GM19324 (cell line): ENCODE measurements at regions not wholly inside any gene's neighbourhood (a gene's known extent, or its start where the extent isn't known, plus 50 kb on each side); places are given as distances from the start of the nearest gene placed in this dataset.

Experiments used
- ATAC-seq: cut with Tn5 transposase; IDR thresholded peaks from one replicate; pipeline ENCODE4 v1.9.1; 2021; ENCODE audit warnings: mild to moderate bottlenecking, moderate library complexity; ENCODE audit not compliant: unreplicated experiment, low FRiP score

DNA sequence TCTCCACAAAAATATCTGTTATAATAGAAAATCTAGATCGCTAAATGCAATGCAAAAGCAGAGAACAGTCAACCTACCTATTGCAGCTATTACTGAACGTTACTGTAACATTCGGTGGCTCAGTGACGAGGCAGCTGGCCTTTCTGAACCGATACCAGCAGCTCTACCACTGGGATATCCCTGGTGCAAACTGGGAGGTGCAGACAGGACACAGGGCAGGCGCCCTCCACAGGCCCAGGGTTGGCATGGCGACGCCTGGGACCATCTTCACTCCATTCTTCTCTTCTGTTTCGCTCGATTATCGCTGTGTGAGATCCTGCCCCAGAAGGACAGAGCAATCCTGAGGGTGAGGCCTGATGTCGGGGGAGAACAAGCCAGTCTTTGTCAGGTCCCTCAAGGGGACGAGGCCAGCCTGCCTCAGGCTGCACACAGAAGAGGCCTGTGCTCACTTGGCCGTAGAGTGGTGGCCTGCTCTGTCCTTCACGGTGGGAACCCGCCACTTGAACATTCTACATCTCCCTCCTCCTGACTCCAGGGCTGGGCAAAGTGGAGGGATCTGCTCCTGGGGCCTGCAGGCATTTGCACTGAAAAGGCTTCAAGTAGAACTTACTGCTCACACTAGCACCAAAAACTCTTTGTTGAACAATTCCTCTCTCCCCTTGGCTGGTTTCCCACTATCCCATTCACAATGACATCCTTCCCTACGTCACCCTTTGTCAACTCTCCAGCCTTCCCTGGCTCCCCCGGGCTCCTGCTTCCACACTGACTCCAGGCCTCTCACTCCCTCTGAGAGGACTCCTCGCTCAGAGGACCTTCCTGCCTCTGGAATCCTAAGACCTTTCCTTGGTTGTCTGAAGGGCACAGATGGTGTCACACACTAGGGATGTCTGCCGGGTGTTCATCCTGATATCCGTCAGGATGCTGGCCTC, 49.7 kb downstream of the CYRIA start:
- ATAC-seq: no peak

DNA sequence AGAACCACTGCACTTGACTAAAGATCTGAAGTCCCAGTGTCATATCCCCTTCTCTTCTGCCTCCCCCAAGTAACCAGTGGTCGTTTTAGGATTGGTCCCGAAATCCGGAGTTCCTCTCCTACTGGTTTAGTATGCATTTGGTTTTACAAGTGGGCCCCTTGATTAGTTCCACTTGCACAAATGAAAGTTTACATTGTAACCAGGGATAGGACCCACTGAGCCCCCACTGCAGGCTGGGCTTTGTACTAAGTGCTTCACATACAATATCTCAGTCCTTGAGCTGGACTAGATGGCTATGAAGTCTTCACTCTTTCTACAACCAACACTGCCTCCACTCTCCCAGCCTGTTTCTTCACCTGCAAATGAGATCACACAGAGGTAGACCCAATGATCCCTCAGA, 50.4 kb downstream of the CYRIA start:
- ATAC-seq: no peak

DNA sequence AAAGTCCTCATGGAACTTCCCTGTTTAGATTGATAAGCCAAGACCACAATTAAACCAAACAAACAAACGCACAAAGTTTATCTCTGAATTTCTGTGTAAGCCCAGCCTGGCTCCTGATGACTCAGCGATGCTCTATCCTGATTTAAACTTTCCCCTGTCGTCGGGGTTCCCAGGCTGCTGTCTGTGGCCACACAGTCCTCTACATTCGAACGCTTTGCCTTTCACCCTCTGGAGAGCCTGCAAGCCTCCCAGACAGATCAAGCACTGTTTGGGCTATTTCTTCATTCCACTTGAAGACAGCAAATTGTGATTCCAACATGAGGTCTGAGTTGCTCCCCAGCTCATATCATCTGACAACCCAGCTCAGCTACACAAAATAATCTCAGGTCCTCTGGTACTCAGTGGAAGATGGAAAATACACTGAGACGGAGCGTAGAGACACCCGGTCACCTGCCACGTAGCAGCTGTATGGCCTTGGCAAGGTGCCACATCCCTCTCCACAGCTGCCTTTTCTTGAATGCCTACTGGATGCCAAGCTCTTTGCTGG, 51.2 kb downstream of the CYRIA start:
- ATAC-seq: no peak

DNA sequence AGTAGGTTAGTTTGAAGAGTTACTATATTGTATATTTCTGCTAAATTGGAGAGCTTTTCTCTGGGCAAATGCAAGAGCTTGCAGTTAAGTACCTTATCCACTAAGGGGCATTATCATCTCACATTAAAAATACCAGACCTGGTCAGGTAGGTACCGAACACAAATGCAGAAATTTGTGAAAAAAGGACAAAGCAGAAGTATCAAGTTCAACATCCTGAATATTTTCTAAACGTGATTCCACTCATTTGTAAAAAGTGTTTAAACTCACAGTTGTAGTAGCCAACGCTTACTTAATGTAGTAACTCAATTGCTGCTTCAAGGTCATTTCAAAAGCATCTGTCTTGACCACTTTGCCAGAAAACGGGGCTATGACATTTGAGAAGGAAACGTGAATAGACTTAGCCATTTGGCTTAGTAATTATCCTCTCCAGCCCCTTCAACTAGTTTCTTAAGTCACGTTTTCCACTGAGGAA, 52.1 kb downstream of the CYRIA start:
- no peak for ATAC-seq

DNA sequence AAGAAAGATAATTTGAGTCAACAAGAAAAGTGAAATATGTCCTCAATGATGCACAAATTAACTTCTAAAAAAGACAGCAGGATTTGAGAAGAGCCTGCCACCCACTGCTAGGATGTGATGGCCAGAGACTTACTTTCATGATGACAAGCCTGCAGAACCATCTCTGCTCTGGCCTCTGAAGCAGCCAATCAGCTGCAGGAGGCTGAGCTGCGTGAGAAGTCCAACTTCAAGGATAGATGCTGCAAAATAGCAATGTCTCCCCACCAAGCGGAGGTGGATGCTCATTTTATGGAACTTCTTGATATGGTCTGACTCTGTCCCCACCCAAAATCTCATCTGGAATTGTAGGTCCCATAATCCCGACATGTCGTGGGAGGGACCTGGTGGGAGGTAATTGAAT, 53.1 kb downstream of the CYRIA start:
- no peak for ATAC-seq

DNA sequence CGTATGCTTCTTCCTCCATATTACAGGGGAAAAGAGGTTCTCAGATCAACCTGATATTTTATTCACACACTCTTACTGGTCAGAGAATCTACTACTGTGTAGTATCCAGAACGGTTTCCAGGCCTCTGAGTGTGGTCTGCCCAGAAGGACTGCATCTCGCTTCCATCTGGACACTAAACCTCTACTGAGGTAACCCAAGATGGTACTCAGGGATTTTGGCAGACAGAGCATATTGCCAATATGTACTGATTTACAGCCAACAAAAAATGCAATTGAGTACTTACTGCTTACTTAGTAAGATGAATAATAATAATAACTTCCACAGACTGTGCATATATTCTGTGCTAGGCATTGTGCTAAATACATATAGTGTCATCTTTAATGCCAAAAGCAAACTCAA, 55.8 kb downstream of the CYRIA start:
- no peak for ATAC-seq

DNA sequence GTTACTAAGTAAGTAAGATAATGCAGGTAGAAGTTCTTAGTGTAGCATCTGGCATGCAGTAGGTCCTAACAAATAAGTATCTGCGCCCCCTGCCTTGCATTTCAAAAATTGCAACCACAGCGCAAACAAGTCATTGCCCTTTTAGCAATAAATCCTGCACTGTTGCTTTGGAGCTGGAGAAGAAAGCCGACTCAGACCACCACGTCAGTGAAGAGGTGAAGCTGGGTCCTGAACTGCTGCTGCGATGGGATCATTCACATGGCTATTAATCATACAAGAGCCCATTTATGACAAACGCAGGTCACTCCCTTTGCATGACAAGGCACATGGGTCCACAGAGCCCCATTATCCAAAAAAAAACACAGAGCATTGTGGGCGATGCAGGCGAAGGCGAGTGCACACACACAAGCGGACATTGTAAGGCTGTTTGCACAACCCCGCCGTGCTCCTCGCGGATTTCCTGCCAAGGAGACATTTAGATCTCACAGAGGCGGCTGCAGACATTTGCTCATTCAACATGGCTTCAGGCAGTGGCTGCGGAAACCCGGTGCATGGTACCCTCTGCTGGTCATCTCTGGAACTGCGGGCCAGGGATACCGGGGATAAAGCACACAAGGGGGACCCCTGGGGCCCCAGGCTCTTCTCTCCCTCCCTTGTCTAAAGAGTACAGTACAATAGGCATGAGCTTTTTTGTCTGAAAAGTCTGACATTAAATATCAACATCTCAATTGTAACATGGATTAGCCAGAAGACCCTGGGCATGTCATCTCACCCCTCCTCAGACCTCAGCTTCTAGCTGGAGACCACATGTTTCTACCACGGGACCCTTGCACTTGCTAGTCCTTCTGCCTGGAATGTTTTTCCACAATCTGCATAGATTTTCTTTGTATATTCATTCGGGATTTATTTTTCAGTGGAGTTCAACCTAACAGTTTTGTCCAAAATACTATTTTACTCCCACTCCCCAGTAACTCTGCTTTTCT, 56.7 kb downstream of the CYRIA start:
- ATAC-seq: peak; percentile 87

DNA sequence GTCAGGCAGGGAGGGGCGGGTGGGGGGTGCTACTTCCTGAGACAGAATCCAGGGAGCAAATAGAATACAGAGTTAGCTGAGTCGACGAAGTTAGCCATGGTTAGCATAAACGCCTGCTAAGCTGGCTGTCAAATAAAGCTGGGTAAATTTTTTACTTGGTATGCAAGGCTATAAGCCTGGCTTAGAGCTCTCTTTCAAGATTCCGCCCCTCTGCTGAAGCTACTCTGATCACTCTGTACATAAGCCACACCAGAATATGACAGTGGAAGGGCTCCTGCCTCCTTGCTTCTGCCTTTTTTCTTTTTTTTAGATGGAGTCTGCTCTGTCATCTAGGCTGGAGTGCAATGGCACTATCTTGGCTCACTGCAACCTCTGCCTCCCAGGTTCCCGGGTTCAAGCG, 58.3 kb downstream of the CYRIA start:
- ATAC-seq: no peak

DNA sequence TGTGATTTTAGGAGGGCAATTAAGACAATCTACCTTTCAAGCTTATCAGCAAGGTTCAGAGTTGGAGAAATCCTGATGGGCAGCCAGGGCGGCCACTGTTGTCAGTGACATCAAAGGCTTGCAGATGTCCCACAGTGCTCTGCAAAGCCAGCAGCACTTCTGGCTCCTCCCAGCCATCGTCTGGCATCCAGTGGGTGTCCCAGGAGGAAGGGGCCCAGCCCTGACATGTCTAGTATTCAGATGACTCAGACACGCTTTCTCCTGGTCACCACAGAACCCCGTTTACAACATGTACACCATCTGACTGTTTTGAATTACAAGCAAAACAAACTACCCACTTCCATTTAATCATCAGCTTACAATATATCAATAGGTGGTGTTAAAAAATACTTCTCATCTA, 61.4 kb downstream of the CYRIA start:
- no peak for ATAC-seq

DNA sequence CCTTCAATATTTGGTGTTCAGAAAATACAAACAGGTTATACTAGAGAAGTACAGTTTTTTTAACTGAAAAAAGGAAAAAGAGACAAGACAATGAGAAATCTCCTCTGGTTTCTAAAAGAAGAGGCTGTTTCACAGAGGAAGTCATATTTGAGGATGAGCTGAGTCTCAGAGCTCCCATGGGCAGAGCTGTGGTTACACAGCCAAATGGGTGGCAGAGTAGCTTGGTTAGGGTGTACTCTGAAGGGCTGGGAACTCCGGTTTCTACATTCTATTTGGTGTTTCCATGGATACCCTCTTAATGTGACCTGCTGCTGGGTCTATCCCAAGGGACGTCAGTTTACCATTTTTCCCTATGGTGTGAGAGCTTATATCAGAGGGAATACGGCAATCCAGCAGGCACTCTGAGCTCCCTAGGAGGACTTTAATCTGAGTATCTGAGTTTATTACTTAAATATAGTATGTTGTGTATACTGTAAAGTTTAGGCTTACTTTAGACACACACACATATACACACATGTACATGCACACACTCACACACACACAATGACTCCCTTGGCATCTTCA, 74.2 kb downstream of the CYRIA start:
- no peak for ATAC-seq

DNA sequence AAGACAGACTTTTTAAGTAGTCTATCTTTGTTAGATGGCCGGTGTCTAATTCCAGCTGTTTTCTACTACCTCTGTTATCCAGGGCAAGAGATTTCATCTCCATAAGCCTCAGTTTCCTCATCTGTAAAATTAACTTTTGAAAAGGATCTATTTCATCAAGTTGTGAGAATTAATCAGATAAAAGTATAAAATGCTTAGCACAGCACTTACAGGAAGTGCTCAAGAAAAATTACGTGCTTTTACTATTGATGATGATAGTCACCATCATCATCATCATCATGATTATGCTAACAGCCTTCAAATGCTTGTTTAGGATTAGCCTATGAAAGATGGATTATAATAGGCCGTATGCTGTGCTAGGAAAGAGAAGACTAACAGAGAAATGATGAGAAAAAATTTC, 76.2 kb downstream of the CYRIA start:
- ATAC-seq: no peak

DNA sequence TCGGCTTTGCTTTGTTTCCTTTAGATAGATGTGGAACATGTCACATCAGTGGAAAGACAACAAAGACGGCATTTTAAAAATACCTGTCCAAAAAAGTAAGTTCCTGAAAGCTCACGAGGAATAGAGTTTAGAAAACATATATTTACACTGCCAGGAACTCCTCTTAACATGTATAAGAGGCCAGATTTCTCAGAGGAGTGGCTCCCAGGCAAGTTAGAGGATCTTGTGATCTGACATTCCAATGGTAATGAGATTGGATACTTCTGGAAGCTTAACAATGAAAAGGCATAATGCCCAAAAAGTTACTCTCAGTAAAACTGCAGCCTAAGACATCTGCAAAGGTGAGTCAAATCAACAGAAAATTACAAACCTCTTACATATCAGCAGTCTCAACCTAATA, 77.1 kb downstream of the CYRIA start:
- ATAC-seq: no peak

DNA sequence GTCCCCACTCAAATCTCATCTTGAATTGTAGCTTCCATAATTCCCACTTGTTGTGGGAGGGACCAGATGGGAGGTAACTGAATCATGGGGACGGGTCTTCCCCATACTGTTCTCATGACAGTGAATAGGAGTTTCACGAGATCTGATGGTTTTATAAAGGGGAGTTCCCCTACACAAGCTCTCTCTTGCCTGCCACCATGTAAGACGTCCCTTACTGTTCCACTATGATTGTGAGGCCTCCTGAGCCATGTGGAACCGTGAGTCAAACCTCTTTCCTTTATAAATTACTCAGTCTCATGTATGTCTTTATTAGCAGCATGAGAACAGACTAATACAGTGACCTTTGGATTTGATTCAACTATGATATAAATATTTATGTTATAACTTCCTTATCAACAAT, 78.0 kb downstream of the CYRIA start:
- no peak for ATAC-seq

DNA sequence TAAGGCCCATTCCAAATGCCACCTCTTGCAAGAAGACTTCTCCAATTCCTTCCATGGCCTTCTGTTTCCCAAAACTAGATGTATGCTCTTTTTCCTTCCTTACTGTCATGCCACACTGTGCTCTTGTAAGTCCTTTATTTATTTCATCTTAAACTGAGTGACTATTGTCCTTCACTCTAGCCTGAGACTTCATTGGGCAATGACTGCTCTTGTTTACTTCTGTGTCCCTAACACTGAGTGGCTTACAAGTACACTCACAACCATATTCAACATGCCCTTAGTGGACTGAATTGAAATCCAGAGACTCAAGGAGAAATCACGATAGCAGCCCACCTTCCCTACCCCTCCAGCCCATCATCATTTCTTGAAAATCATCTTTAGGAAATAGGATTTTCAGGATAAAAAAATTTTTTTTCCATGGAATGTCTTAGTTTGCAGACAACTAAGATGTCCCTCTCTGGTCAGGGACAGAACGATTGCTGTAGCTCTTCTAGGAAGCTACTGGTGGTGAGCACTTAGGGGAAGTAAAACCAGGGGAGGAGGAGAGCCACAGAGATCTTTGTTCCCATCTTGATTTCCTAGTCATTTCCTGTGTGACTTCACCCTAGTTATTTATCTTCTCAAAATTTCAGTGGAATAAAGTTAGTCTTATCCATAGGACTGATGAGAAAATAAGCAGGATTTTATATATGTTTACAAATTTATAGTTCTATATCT, 80.7 kb downstream of the CYRIA start:
- no peak for ATAC-seq

DNA sequence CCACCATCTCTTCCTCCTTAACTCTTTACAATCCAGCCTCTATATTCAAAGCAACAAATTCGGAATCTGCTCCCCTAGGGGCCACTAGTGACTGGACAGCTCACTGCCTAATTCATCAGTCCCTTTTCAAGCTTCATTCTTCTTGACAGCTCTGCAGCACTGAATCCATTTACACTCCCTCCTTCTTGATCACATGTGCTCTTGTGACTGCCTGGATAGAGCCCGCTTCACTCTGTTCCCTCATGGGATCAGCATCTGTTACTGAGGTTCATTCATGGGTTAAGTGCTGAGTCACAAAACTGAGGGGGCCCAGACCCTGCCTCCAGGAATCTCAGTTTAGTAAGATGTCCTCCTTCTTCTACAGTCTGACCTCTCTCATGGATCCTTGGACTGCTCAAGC, 81.5 kb downstream of the CYRIA start:
- no peak for ATAC-seq

DNA sequence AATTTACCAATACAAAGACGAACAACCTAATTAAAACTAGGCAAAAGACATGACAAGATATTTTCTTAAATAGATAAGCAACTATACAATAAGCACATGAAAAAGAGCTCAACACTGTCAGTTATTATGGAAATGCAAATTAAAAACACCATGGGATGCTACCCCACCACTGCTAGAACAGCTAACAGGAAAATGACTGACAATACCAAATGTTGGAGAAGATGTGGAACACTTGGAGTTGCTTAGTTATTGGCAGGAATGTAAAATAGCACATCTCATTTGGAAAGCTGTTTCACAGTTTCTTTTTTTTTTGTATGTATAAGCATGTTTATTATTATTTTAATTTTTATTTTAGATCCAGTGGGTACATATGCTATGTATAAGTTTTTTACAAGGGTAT, 84.4 kb downstream of the CYRIA start:
- ATAC-seq: no peak

DNA sequence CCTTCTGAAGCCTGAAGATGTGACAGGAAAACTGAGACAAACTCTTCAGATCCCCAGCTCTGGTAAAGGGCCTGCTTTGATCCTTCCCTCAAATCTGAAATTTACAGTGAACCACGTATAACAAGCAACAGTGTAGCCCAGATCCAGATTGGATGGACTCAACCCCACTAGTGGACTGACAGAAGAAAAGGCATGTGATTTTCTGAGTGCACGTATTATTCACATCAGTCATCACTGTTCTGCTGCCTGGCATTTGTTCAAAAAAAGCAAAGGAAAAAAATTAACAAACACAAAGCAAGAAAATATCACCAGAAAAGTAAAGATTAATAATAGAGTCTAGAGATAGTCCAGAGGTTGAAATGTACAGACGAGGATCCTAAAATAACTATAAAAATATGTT, 87.6 kb downstream of the CYRIA start:
- no peak for ATAC-seq

DNA sequence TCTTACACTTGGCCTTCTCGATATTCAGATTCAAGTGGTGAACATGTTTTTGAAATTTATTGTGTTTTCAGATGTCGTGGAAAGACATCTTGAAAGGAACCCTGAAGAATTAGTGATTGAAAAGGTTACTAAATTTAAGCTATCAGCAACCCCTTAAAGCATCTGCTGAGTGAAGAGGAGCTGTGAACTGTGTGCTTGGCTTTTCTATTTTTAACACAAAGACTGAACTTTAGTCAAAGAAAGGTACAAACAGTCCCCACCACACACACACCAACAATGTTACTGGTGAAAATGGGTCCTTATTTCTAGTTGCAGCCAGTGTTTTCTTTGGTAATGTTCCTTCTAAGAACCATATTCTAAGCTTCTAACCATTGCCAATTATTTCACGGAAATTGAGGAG, 95.1 kb downstream of the CYRIA start:
- ATAC-seq: no peak

DNA sequence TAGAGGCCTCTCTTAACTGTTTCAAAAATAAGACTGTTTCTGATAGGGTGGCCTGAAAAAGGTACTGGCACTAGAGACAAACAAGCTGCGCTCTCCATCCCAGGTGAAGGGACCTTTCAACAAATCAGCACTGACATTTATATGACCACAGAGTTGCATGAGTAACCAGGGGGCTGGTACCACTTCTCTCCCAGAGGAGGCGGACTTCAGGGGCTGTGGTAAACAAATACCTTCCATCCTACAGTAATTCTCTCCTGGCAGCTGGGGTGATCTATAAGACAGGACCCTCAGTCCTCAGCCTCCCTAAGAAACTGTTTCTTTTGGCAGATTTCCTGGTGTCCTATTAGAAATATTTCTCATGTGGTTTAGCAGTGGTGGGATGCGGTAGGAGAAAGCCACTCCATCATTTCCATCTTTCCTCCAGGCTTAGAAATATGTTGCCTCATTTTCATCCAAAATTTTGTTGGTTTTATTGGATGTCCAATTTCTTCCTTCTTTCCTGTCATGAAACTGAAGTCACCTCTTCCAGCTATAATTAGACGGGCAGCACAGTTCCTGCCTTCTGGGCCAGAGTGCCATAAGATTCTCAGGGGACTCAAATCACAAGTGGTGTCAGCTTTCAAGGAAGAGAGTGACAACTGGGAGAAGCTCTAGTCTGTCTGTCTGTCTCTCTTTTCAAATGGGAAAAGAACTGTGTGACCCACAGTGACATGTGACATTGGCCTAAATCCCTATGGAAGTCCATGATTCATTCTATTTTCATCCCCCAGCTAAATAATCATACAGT, 96.4 kb downstream of the CYRIA start:
- no peak for ATAC-seq
